Thyroid gland (tissue), 4 donors: ENCODE measurements at regions not wholly inside any gene's neighbourhood (a gene's known extent, or its start where the extent isn't known, plus 50 kb on each side); places are given as distances from the start of the nearest gene placed in this dataset.

ENCODE experiments used
- DNase-seq, 2 donors: peaks; one replicate each; pipeline ENCODE4 v3.0.0-alpha.2; 2019
- H3K27ac ChIP-seq, 3 donors: fragments of 200-600 bp; sonication (generic); 1 replicate in 2 of 3; 2 replicates in 1 of 3; pipeline ENCODE4 v1.5.1; 2016 to 2019; ENCODE audit warnings: mild to moderate bottlenecking in 1 of 3, moderate library complexity in 1 of 3
- H3K27me3 ChIP-seq: fragments of 200-600 bp; sonication (generic); one replicate; pipeline ENCODE4 v1.5.1; 2019
- H3K36me3 ChIP-seq, 2 donors: fragments of 200-600 bp; sonication (generic); one replicate each; pipeline ENCODE4 v1.5.1; 2016 to 2019
- H3K4me1 ChIP-seq, 2 donors: fragments of 200-600 bp; sonication (generic); one replicate each; pipeline ENCODE4 v1.5.1; 2017 to 2019
- H3K4me3 ChIP-seq, 3 donors: fragments of 200-600 bp; sonication (generic); replicated peaks in 1 of 3; 1 replicate in 2 of 3; 2 replicates in 1 of 3; pipeline ENCODE4 v1.5.1; 2016; ENCODE audit warnings: mild to moderate bottlenecking in 1 of 3
- H3K9me3 ChIP-seq: fragments of 200-600 bp; sonication (generic); one replicate; pipeline ENCODE4 v1.5.1; 2017
- CTCF ChIP-seq, 6 experiments: fragments of 200-600 bp in 3 of 6; fragments of 450-650 bp in 3 of 6; sonication (generic) in 3 of 6; IDR thresholded peaks; one replicate each; pipeline ENCODE4 v1.5.1; 2016 to 2019; ENCODE audit warnings: antibody characterized with exemption in 6 of 6, mild to moderate bottlenecking in 2 of 6, inconsistent platforms in 1 of 6, moderate library complexity in 1 of 6
- POLR2A ChIP-seq, 2 donors: fragments of 450-650 bp; IDR thresholded peaks; one replicate each; pipeline ENCODE4 v1.6.1; 2017; ENCODE audit warnings: antibody characterized with exemption in 2 of 2, mild to moderate bottlenecking in 2 of 2, moderate library complexity in 1 of 2
- WGBS, 2 donors: methylation state at CpG; one replicate each; pipeline ENCODE4 v1.1.5; 2017; 5-methylcytosine and 5-hydroxymethylcytosine counted together
- intact Hi-C: fragments of 100-400 bp; cut with DNase I; formaldehyde crosslinking; loops from one replicate; pipeline ENCODE4 v1.15.1; 2023

GRCh38 chr2:221876016-221876415 lies 303.9 kb upstream of the EPHA4 start:
- Histone ChIP-seq H3K4me3 (no peak overlapping the region), H3K9me3 (no peaks in the 10 kb centered on the region), H3K27ac (no peak overlapping the region), H3K36me3 (no peaks in the 10 kb centered on the region), H3K27me3 (no peaks in the 10 kb centered on the region), H3K4me1 (no peaks in the 10 kb centered on the region)
- intact Hi-C loops, result no loop called here
- no peak for DNase-seq
- TF ChIP-seq CTCF (IDR thresholded peaks at IDR 0.05) (no peak), POLR2A (IDR thresholded peaks at IDR 0.05) (no peak)

GRCh38 chr2:221874444-221874843 lies 302.3 kb upstream of the EPHA4 start:
- Histone ChIP-seq H3K4me3 (no peak overlapping the region), H3K27me3 (no peaks in the 10 kb centered on the region), H3K9me3 (no peaks in the 10 kb centered on the region), H3K27ac (no peak overlapping the region), H3K4me1 (no peaks in the 10 kb centered on the region), H3K36me3 (no peaks in the 10 kb centered on the region)
- WGBS, 2 donors, result 90 to 92% methylated on average over 2 of the region's 2 CpGs
- TF ChIP-seq CTCF (IDR thresholded peaks at IDR 0.05), result no peak
- no peak for TF ChIP-seq POLR2A (IDR thresholded peaks at IDR 0.05)
- intact Hi-C loops, result no loop called here
- DNase-seq, result no peak

GRCh38 chr2:221857719-221858118 lies 285.6 kb upstream of the EPHA4 start:
- H3K27ac ChIP-seq, result no peak overlapping the region
- TF ChIP-seq CTCF (IDR thresholded peaks at IDR 0.05), result no peak
- TF ChIP-seq POLR2A (IDR thresholded peaks at IDR 0.05), result no peak
- intact Hi-C loops, result no loop called here
- H3K4me1 ChIP-seq, result no peaks in the 10 kb centered on the region
- H3K4me3 ChIP-seq, result no peak overlapping the region
- no peaks in the 10 kb centered on the region for H3K9me3 ChIP-seq
- no peak for DNase-seq
- WGBS, 2 donors, result 79 to 89% methylated on average over 2 of the region's 2 CpGs
- no peaks in the 10 kb centered on the region for H3K27me3 ChIP-seq
- no peaks in the 10 kb centered on the region for H3K36me3 ChIP-seq

GRCh38 chr2:221853297-221853696 lies 281.2 kb upstream of the EPHA4 start:
- intact Hi-C loops, result no loop called here
- H3K4me3 ChIP-seq, result no peak overlapping the region

GRCh38 chr2:221851531-221852045 lies 279.5 kb upstream of the EPHA4 start:
- Histone ChIP-seq H3K36me3 (no peaks in the 10 kb centered on the region), H3K9me3 (no peaks in the 10 kb centered on the region), H3K27ac (no peak overlapping the region), H3K27me3 (no peaks in the 10 kb centered on the region), H3K4me3 (no peak overlapping the region), H3K4me1 (no peaks in the 10 kb centered on the region)
- TF ChIP-seq CTCF (IDR thresholded peaks at IDR 0.05) (no peak), POLR2A (IDR thresholded peaks at IDR 0.05) (no peak)
- intact Hi-C loops, result no loop called here
- 40 to 53% methylated on average over 2 of the region's 2 CpGs for WGBS, 2 donors
- no peak for DNase-seq

More at GRCh38 chr2:221853297-221853696, 281.2 kb upstream of the EPHA4 start:
- no peaks in the 10 kb centered on the region for H3K9me3 ChIP-seq
- 27 to 40% methylated on average over 1 of the region's 1 CpG for WGBS, 2 donors
- DNase-seq, result no peak
- H3K27ac ChIP-seq, result no peak overlapping the region
- no peaks in the 10 kb centered on the region for H3K27me3 ChIP-seq
- H3K36me3 ChIP-seq, result no peaks in the 10 kb centered on the region
- H3K4me1 ChIP-seq, result no peaks in the 10 kb centered on the region
- no peak for TF ChIP-seq POLR2A (IDR thresholded peaks at IDR 0.05)
- TF ChIP-seq CTCF (IDR thresholded peaks at IDR 0.05), result no peak
